NCI-H128 (cell line): ENCODE measurements at regions not wholly inside any gene's neighbourhood (a gene's known extent, or its start where the extent isn't known, plus 50 kb on each side); places are given as distances from the start of the nearest gene placed in this dataset.

Experiments used
- DNase-seq: peaks from one replicate; lab custom pipeline; 2025; ENCODE audit not compliant: unreplicated experiment; lab: John Stamatoyannopoulos, UW

DNA sequence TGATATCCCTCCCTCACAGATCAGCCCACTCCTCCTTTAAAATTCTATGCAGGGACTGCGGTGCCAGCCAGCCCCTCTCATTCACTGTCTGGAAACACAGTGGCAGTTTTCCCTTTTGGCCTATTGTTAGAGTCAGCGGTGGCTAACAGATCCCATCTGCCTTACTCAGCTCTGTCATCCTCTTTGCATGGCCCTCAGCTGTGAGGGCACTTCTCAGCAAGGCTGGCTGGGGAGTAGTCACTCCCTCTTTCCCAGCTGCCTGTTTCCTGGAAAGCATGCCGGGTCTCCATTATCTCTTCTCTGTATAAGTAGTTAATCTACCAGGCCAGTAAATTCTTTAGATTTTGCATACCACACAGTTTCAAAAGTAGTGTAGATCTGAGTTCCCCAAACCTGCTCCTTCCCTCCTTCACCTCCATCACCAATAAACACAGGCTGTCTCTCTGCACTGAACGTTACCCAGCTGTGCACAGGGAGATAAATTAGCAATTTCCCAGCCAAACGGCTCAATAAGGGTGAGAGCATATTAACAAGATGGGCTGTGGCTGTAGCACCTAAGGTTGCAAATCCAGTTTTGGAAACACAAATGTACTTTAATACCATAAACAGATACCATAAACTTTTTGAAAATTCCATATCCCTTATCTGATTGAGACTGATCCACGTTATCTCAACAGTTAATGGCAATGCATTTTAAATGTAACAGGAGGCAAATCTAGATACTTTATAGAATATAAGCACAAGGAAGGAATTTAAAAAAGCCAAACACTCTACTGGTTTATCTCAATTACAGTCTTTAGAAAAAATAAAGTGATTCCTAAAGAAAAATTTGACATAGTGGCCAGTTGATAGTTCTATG lies 229.3 kb downstream of the ANKRD50 start:
- no peak for DNase-seq

DNA sequence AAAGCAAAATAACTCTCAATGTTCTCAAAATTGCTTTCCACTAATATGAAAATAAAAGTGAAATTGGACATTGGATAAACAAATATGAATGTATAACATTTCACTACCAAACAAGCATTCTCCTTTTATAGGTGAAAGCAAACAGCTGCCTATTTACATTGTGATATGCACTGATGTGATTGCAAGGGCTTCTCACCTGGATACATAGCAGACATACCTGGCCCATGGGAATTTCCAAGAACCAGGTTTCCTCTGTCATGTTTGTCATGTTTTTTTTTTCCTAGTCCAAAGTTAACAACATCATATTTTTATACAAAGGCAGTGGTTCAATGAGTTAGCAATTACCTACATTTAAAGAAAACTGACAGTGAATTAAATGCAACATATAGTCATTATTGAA lies 228.5 kb downstream of the ANKRD50 start:
- DNase-seq: no peak

GRCh38 chr4:124484940-124485339 lies 227.6 kb downstream of the ANKRD50 start:
- DNase-seq: no peak

GRCh38 chr4:124486423-124486822 lies 226.1 kb downstream of the ANKRD50 start:
- no peak for DNase-seq

DNA sequence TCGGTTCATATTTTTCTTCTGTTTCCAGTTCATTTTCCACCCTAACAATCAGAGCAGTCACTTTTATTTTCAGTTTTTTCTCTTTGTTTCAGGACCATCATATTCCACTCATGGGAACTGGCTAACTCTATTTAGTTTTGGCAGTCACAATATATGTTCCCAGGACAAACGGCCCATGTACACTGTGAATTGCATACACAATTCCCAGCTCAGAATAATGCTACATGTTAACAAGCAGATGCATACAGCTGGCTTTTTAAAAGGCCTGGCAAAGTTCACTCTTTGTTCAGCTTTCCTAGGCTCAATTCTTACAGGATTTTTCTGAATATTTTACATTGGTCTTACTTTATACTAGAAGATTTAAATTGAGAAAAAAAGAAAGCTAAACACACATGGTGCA lies 224.9 kb downstream of the ANKRD50 start:
- no peak for DNase-seq

GRCh38 chr4:124491361-124492145 lies 221.0 kb downstream of the ANKRD50 start:
- no peak for DNase-seq

- DNase-seq: no peak
Observed at GRCh38 chr4:124499261-124499660, 213.3 kb downstream of the ANKRD50 start.

- DNase-seq: no peak
Observed at GRCh38 chr4:124501576-124501975, 211.0 kb downstream of the ANKRD50 start.

DNA sequence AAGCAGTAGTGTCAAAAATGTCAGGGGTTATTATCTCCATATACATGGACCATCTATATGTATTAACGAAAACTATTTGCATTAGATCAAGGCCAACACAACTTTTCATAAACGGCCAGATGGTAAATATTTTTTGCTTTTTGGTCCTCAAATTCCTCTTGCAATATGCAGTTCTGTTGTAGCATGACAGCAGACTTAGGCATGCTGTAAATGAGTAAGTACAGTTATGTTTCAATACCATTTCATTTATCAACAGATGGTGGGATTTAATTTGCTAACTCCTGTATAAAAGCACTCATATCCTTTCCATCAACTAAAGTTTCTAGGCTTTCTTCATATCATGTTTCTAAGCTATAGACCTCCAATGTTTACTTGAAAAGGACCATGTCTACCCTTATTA lies 208.1 kb downstream of the ANKRD50 start:
- DNase-seq: no peak

DNA sequence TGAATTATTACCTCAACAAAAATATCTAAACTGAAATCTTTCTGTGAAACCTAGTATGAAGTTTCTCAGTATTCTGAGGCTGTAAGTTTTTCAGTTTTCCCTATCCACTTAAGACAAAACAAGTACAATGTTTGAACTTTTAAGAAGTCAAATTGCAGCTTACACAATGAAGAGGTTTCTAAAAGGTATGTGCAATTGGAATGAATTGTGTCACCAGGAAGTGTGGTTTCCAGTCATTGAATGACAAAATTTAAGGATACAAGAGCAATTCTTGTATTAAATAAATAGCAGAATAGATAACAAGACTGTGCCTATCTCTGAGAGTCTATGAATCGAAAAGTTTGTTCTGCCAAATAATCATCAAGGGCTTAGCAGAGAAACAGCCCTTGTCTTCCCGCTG lies 207.3 kb downstream of the ANKRD50 start:
- DNase-seq: no peak

DNA sequence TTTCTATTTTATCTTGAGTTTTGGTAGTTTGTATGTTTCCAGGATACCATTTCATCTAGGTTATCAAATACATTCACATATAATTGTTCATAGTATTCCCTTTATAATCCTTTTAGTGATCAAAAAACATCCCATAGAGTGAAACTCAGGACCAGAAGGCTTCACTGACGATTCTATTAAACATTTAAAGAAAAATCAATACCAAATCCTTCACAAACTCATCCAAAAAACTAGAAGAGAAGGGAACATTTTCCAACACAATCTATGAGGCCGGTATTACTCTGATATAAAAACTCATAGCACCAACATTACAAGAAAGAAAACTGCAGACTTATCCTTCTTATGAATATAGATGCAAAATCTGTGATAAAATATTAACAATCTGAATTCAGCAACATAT lies 203.4 kb downstream of the ANKRD50 start:
- DNase-seq: no peak

DNA sequence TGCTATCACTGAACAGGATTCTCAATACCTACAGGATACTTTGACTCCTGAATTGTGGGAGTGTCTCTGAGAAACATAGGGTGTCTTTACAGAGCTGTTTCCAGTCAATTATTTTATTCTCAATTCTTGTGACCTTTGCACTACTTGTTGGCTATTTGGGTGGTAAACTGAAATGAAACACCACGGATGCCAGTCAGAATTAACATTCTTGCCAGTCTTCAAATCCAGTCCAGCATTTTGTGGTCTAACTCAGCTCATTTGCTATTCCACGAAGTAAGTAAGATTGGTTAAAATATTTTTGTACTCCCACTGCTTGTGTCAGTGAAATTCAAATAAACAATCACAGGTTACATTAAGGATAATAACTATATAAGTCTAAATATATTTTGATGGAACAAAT lies 197.9 kb downstream of the ANKRD50 start:
- no peak for DNase-seq

GRCh38 chr4:124515591-124515990 lies 196.9 kb downstream of the ANKRD50 start:
- no peak for DNase-seq

- DNase-seq: no peak
Observed at GRCh38 chr4:124519196-124519595, 193.3 kb downstream of the ANKRD50 start.

DNA sequence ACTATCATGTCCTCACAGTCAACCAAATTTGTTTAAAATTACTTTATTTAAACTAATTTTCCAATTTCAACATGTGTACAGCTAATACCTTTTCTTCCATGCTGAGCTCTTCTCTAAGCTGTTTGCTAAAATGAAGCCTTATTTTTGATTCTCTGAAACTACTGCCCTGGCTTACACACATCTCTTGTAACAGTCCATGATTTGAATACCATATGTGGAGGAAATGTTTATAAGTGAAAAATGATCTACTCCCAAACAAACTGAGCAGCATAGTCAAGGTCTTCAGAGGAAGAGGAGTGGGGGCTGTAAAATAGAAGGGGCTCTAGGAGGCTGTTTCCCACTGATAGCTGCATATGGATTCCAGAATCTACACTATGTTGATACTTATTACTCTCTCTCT lies 188.7 kb downstream of the ANKRD50 start:
- no peak for DNase-seq

GRCh38 chr4:124525524-124525923 lies 187.0 kb downstream of the ANKRD50 start:
- no peak for DNase-seq

- no peak for DNase-seq
Observed at GRCh38 chr4:124526331-124526730, 186.2 kb downstream of the ANKRD50 start.

GRCh38 chr4:124526769-124527168 lies 185.8 kb downstream of the ANKRD50 start:
- no peak for DNase-seq

DNA sequence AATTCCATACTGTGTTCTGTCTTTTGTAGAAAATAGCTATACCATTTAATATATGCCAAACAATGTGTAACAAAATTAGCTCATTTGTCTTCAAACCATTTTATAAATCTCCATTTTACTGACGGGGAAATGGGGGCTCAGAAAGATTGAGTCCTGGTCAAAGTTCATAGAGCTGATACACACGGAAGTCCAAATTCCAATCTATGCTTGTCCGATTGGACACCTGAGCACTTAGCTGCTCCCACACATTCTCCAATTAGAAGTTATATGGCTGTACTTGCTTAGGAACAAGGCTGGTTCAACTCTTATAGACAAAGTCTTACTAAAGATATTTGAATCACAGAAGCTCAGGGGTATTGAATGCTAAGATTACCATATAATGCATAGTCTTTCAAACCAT lies 185.2 kb downstream of the ANKRD50 start:
- no peak for DNase-seq

DNA sequence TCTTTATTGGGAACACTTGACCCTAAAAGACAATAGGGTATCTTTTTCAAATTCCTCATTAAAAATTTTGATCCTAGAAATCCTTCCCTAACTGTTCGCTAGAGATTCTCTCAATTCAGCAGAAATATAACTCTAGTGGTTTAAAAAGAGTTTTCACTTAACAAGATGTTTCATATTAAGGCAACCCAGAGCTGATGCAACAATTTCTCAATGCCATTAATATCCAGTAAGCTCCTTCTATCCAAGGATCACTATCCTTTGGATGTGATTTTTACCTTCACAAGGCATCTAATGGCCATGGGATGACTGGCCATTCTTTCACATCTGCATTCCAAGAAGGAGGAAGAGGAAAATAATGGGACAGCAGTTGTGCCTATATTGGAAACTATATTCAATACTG lies 183.4 kb downstream of the ANKRD50 start:
- DNase-seq: no peak

DNA sequence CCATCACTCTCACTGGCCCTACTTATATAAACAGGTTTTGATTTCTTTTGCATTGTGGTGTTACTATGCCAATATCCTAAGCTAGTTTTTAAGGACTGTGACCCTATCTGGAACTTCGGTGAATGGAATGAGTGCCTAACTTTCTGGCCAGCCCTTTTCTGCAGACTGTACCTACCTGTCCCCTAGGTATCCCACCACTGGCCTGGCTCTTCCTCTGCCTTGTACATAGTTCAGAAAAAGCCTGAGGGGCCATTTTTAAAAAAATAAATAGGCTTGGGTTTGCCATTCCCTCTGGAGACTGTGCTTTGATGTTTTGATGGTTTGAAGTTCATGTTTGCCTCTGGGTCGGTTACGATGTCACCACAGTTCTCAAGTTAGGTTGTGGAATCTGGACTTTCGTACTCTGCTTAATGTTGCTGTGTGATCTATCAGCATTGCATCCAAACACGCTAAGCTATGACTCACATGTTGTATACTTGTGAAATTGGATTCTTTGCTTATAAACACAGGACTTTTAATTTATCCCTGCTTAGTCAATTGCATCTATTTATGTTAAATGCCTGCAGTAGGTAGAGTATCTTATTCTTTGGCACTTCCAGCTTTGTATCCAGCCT lies 182.0 kb downstream of the ANKRD50 start:
- DNase-seq: no peak

GRCh38 chr4:124534131-124534530 lies 178.4 kb downstream of the ANKRD50 start:
- no peak for DNase-seq
